NCI-H1105 treated with DMSO at 0.1 percent for 48 hours (cell line): ENCODE measurements at regions not wholly inside any gene's neighbourhood (a gene's known extent, or its start where the extent isn't known, plus 50 kb on each side); places are given as distances from the start of the nearest gene placed in this dataset.
"Not testable (repeated sequence)": the region's sequence is repeated elsewhere in the genome, so short reads cannot be mapped to it uniquely, and the experiment has no call there.

Experiments used
- DNase-seq: peaks from one replicate; lab custom pipeline; 2025; lab: John Stamatoyannopoulos, UW

- no peak for DNase-seq
These were observed 869.4 kb downstream of the PCDH17 start for GRCh38 chr13:58500938-58501337.

GRCh38 chr13:58504202-58504700 is 872.7 kb downstream of the PCDH17 start:
- DNase-seq, result not testable (repeated sequence)

DNA sequence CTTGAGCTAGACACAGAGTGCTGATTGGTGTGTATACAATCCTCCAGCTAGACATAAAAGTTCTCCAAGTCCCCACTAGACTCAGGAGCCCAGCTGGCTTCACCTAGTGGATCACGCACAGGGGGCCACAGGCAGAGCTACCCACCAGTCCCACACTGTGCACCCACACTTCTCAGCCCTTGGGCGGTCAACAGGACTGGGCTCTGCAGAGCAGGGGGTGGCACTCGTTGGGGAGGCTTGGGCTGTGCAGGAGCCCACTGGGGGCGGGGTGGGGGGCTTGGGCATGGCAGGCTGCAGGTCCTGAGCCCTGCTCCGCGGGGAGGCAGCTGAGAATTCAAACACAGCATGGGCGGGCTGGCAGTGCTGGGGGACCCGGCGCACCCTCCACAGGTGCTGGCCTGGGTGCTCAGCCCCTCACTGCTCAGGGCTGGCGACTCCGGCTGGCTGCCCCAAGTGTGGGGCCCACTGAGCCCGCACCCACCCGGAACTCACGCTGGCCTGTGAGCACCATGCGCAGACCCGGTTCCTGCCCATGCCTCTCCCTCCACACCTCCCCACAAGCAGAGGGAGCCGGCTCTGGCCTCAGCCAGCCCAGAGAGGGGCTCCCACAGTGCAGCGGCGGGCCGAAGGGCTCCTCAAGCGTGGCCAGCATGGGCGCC is 873.8 kb downstream of the PCDH17 start:
- DNase-seq, result not testable (repeated sequence)

- no peak for DNase-seq
These were observed 896.8 kb downstream of the PCDH17 start for GRCh38 chr13:58528351-58528750.

- DNase-seq, result no peak
These were observed 900.1 kb downstream of the PCDH17 start for GRCh38 chr13:58531614-58532013.

DNA sequence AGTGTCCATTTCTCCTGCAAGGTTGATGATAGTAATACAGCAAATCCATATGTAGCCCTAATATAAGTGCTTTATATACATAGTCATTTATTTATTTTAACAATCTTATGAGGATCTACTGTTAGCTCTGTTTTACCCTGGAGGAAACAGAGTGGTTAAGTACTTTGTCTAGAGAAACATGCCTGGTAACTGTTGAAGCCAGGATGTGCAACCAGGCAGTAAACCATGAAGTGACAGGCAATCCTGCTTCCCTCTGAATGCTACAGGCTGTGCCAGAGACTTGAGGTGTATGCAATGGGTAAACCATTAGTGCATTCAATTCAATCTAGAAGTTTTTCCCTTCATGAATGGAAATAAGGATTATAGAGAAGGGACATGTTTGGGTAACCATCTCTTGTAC is 911.0 kb downstream of the PCDH17 start:
- DNase-seq, result no peak

GRCh38 chr13:58547419-58547818 is 915.9 kb downstream of the PCDH17 start:
- DNase-seq, result no peak

DNA sequence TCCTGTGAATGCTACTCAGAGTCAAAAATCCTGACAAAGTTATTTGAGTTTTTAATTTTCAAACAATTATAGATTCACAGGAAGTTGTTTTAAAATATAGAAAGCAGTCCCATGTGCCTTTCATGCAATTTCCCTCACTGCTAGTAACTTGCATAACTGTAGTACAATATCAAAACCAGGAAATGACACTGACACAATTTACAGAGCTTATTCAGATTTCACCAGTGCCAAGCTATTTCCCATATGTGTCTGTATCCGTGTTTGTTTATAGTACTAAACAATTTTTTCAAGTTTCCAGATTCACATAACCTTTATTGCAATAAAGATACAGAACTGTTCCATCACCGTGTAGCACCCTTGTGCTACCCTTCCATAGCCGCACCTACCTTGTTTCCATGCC is 934.6 kb downstream of the PCDH17 start:
- DNase-seq, result no peak

DNA sequence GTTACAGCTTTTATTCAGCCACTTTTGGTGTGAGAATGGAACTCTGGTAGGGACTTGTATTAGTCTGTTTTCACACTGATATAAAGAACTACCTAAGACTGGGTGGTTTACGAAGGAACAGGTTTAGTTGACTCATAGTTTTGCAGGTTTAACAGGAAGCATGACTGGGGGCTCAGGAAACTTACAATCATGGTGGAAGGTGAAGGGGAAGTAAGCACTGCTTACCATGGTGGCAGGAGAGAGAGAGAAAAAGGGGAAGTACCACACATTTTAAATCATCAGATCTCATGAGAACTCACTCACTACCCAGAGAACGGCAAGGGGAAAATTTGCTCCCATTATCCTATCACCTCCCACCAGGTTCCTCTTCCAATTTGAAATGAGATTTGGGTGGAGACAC is 942.2 kb downstream of the PCDH17 start:
- no peak for DNase-seq

GRCh38 chr13:58574791-58575190 is 943.2 kb downstream of the PCDH17 start:
- no peak for DNase-seq

- no peak for DNase-seq
These were observed 947.9 kb downstream of the PCDH17 start for GRCh38 chr13:58579468-58579867.

DNA sequence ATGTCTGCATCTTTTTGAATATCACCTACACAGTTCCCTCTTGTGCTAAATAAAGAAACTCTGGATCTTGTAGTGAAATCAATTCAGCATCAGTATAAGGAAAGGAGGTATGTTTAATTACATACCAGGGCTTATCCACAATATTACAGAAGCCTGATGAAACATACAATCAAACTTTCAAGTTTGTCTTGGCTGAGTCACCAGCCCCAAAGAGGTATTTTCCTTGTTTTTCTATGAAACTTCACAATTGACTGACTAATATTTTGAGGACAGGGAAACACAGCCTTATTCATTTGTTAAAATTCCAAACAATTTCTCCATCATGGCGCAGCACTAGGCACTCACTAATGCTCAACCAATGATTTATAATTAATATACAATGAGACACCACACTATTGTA is 952.4 kb downstream of the PCDH17 start:
- no peak for DNase-seq

DNA sequence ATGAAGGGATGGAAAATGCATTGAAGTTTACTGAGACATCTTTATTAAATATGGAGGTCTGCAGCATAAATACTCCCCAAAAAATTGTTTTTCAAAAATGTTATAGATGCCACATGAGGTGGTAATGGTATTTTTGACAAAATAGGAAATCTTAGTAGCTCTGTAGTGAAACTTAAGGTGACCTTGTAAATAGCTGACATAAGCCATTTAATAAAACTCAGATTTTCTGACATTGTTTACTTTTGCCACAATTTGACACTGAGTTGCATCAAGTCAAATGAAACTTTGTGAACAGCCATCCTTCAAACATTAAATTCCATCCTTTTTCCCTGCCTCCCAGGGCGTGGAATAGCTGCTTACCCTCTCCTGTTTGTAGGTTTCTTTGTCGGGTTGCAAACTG is 953.1 kb downstream of the PCDH17 start:
- no peak for DNase-seq

DNA sequence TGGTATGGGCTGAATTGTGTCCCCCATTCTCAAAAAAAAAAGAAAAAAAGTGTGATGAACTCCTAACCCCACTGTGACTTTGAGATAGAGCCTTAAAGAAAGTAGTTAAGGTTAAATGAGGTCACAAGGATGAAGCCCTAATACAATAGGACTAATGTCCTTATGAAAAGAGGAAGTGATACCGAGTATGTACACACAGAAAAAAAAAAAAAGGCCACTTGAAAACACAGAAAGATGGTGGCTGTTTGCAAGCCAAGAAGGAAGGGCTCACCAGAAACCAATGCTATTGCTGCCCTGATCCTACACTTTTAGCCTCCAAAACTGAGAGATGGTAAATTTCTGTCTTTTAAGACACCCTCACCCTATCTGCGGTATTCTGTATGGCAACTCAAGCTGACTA is 955.6 kb downstream of the PCDH17 start:
- DNase-seq, result no peak

GRCh38 chr13:58592052-58592451 is 960.5 kb downstream of the PCDH17 start:
- DNase-seq, result no peak

DNA sequence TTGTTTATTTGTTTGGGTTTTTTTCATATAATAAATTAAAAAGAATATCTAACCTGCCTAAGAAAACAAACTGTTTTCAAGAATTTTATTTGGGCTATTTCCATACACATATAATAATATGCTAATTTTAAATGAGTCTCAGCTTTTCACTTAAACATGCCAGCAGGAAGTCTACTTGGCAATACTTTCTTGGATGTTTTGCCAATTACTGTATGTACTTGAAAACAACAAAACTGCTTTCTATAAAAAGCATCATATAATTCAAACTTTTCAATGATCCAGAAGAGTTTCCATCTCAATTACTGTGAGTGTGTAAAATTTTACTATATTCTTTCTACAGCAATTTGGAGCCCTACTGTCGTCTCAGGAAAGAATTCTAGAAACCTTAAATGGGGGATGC is 961.2 kb downstream of the PCDH17 start:
- DNase-seq, result no peak

GRCh38 chr13:58594747-58595600 is 963.4 kb downstream of the PCDH17 start:
- DNase-seq, result no peak

DNA sequence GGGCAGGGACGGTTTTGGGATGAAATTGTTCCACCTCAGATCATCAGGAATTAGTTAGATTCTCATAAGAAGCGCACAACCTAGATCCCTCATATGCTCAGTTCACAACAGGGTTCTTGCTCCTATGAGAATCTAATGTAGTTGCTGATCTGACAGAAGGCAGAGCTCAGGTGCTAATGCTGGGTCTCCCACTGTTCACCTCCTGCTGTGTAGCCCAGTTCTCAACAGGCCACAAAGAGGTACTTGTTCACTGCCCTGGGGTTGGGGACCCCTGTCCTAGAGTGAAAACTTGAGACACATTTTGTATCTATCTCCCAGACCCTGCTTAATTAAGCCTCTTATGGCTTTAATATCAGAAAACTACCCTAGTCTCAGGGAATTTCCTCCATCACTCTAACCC is 966.0 kb downstream of the PCDH17 start:
- no peak for DNase-seq

DNA sequence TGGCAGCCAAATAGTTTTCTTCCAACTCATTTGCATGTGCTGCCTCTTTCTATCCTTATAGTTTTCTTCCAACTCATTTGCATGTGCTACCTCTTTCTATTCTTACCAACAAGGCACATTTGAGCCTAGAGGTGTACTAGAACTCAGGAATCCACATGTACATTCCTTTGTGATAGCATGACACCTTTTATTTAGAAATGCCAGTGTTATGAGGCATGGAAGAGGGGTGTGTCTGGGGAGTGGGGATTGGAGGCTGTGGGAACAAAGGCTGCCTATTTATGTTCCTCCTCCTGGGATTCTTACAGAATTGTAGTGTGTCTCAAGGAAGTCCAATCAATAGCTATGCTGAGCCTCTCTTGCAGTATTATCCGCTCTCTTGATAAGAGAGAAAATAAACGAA is 966.7 kb downstream of the PCDH17 start:
- no peak for DNase-seq

- no peak for DNase-seq
These were observed 979.6 kb downstream of the PCDH17 start for GRCh38 chr13:58611117-58611516.

- no peak for DNase-seq
These were observed 986.5 kb downstream of the PCDH17 start for GRCh38 chr13:58617880-58618665.

- peak; percentile 16 for DNase-seq
These were observed 988.0 kb downstream of the PCDH17 start for GRCh38 chr13:58619396-58620113.
